NCI-H226 (cell line): ENCODE measurements at regions not wholly inside any gene's neighbourhood (a gene's known extent, or its start where the extent isn't known, plus 50 kb on each side); places are given as distances from the start of the nearest gene placed in this dataset.
A peak's percentile ranks its signal among the peaks of the same experiment; 100 is the strongest.

Source experiments
- DNase-seq: peaks from one replicate; pipeline ENCODE4 v3.0.0-alpha.2; 2015

DNA sequence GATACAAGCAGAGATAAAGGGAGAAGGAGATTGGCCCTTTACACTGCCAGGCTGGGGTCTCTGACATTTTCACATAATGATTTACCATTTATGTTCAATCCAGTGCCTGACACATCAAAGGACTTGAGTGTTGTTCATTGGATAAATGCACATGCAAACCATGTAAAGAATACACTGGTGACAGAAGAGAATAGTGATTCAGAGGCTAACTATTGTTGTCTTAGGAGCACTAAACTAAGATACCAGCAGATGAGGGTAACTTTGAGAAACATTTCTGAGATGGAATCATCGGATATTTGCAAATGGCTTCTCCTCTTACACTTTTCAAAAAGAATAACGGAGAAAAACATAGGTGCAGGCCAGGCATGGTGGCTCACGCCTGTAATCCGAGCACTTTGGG lies 67.3 kb upstream of the HHIP start:
- peak; percentile 15 for DNase-seq

DNA sequence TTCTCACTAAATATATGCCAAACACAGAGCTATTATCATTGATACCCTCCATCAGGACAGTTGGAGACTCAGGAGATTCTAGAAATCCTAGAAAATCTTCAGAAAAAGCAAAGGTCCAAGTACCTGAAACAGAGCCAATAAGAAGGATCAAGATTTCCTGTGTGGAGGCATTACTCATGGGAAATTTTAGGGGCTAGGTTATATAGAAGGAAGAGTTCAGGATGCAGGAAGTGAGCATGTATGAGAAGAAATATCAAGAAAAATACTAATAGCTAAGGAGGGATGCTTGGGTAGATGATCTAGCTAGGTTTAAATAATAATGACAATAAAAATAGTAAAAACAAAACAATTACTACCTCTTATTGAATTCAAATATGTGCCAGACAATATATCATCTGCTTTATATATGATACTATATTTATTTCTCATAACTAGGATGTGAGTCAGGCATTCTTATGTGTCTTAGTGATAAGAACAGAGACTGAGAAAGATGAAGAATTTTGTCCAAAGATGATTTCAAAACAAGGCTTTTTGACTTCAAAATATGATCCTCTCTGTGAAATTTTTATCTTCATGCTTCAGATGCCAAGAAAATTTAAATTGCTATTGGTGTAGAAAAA lies 66.4 kb upstream of the HHIP start:
- DNase-seq: peak; percentile 76

DNA sequence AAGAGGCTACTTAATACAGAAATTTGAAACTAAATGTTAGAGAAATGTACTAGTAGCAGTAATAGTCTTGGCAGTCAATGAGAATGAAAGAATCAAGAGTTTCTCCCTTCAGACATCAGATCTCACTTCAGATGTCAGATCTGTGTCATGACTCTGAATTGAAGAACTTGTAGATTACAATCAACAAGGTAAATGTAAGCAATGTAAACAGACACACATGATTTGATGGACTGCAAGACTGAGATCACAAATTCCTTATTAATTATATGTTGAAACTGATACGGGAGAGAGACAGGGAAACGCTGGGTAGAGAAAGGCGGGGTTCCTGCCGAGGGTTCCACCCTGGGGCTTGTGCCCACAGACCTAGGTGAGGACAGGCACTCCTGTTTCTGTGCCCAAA lies 65.5 kb upstream of the HHIP start:
- DNase-seq: no peak

DNA sequence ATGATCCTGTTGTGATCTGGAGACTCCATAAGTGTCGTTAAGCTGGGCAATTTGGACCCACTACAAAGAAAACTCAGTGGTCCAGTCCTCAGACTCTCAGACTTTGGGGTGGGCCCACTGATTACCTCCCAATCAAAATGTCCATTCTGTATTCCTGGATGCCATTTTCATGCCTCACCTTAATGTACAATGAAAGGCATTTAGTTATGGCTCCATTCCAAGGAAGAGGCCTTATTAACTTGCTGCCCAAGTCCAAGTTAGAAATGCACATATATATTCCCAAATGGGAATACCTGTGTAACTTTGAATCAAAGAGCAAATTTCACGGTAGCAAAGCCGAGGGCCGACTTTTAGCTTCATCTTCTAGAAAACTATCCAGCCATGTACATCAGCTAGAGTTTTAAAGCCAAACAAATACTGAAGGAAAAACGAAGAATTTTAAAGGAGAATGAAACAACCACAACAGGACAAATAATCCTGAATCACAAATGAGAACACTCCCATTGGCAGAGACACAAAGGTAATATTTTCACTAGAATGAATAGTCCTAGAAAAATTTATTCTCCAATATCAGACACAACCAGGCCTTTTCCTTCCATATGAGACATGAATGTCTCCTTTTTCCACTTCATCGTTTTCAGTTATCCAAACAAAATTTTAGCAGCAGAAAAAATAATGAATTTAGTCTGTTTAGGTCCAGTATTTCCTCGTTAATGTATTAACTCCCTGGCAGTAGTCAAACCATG lies 63.7 kb upstream of the HHIP start:
- peak; percentile 54 for DNase-seq

DNA sequence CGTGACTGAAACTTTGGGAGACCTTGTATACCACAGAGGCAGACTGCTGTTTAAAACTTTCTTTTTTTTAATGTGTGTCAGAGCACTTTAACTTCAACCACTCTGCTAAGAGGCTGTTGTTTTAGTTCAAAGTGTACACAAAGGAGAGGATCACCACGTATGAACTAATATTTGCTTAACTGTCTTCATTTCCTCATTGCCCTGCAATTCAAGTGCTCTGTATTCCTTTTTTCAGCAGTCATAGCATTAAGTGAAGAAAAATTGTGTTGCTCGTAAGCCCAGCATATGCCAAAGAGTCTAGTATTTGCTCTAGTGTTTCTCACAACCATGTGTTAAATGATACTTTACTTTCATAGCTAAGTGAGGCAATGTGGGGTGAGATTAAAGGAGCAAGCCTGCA lies 63.0 kb upstream of the HHIP start:
- no peak for DNase-seq

DNA sequence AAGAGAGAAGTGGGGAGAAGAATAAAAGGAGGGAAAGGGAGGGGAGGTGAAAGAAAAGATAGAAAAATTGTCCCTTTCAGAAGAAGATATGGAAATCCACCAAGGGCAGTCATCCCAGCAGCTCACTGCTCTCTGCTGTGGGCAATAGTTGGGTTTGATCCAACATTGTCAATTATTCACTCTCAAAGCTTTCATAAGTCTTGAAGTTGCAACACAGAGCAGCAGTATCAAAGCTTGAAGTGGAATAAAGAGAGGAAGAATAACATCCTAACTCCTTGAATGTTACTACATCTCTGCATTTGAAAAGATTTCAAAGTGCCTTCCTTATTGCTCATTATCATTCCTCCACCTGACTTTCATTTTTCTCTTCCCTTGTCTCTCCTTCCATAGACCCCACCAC lies 62.3 kb upstream of the HHIP start:
- peak; percentile 57 for DNase-seq

DNA sequence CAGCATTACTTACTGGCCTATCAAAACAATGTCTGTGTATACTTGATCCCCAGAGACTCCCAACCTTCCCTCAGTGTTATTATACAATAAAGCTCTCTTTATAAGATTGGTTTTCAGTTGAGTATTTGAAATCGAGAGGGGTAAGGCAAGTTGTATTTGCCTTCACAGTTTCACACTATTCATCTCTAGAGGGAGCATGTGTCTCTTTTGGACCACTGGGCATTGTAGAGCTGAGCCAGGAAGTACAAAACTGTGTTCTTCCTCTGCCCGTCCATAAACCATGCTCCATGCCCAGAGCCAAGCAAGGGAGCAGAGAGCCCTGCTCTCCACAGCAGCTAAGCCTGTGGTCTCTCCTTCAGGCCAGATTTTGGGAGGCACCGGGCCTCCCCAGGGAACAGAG lies 61.5 kb upstream of the HHIP start:
- no peak for DNase-seq

DNA sequence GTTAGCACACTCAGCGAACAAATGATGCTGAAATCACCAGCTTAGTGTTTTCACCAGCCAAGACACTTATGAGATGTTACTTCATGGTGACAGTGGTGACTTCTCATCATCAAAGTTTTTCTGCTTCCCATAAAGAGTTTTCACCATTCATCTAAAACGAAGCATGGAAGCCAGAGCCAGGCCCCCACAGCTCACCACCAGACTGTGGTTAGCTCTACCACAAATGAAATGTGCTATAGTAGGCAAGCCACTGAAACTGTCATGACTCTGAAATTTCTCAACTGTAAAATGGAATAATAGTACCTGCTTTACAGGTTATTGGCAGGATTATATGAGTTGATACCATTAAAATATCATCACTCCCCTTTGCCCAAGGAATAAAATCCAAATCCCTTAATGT lies 56.4 kb upstream of the HHIP start:
- DNase-seq: no peak

DNA sequence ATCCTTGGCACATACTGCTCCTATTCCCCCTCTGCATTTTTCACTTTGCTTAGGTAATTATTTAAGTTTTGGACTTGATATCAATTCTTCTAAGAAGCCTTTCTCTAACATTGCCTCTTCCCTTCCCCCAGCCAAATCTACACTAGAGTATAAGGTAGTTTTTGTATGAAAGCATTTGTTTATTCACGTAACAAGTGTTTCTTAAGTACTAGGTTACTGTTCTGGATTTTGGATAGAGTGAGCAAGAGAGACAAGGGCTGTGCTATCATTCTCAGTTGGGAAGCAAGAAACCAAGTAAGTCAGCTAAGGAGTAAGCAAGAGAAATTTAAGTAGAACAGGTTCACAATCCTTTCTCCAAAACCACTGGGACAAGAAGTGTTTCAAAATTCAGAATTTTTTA lies 55.9 kb upstream of the HHIP start:
- no peak for DNase-seq

DNA sequence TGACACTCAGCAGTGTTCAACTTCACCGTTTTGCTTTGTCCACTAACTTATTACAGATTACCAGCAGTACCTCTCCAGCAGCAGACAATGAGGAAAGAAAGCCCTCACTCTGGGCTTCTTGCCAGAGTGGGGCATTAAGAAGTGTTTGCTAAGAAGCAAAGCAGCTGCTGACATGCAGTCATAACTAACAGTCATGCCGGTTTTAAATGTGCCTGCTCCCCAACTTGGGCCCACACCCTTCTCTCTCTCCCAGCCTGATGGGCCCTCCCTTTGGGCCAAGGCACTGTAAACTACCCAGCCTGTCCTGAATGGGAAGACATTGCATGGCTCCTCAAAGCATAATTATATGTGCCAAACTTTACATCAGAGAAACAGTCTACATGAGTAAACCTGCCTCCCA lies 54.6 kb upstream of the HHIP start:
- DNase-seq: peak; percentile 69

DNA sequence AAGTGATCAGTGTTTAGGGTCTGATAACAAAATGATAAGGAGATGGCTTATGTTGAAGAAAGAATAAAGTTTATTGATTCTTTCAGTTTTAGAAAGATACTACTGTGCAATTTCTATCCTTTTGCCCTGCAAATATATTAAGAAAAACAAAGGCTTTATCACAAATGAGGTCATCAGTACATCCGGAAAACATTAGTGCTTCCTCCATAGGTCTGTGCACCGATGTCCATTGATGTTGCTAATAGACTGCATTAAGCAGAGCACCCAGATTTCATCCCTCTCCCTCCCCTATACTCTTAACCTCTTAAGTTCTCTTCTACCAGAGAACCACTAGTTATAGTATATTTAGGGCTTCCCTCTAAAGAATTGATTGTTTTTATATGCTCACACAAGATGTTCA lies 53.7 kb upstream of the HHIP start:
- no peak for DNase-seq

DNA sequence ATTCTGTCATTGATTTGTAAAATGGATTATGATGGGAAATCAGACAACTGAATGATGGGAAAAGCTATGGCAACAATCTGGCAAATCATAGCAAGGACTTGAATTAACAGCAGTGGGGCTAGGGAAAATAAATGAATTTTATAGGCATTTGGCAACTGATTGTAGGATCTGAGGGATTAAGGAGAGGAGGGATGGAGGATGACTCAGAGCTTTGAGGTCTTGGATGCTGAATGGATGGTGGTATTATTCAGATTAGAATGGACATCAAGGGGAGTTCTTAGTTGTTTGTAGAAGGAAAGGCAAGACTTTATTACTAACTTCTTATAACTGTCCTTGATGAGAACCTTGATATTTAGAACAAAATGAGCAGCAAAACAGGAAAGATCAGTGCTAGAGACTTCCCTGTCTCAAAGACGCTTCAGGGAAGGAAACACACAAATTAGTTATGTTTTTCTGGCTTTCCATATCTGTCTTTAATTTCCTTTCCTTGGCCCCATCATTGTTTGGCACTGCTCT lies 51.4 kb upstream of the HHIP start:
- DNase-seq: peak; percentile 12

DNA sequence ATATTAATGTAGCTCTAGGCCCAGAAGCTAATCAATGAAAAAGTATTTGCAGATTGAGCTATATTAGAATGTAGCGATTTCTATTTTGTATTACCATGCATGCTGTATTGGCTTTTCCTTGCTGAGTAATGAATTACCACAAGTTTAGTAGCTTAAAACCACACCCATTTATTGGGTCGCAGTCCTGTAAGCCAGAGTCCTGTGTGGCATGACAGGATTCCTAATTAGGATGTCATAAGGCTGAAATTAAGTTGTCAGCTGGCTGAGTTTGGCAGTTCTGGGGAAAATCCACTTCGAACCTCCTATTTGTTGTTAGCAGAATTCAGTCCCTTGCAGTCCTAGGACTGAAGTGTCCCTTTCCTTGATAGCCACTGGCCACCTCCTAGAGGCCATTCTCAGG lies 50.3 kb upstream of the HHIP start:
- no peak for DNase-seq
